ENCODE measurements at regions not wholly inside any gene's neighbourhood (a gene's known extent, or its start where the extent isn't known, plus 50 kb on each side); places are given as distances from the start of the nearest gene placed in this dataset.

GRCh38 chr3:148102156-148102555, 595.5 kb upstream of the AGTR1 start:
- TF ChIP-seq POLR2AphosphoS5 (IDR thresholded peaks at IDR 0.05) (no peak), EZH2 (IDR thresholded peaks at IDR 0.05; ENCODE audit: borderline replicate concordance, insufficient read depth, low read length, poor library complexity, severe bottlenecking) (no peak)
- TF ChIP-seq, protein P1, sequence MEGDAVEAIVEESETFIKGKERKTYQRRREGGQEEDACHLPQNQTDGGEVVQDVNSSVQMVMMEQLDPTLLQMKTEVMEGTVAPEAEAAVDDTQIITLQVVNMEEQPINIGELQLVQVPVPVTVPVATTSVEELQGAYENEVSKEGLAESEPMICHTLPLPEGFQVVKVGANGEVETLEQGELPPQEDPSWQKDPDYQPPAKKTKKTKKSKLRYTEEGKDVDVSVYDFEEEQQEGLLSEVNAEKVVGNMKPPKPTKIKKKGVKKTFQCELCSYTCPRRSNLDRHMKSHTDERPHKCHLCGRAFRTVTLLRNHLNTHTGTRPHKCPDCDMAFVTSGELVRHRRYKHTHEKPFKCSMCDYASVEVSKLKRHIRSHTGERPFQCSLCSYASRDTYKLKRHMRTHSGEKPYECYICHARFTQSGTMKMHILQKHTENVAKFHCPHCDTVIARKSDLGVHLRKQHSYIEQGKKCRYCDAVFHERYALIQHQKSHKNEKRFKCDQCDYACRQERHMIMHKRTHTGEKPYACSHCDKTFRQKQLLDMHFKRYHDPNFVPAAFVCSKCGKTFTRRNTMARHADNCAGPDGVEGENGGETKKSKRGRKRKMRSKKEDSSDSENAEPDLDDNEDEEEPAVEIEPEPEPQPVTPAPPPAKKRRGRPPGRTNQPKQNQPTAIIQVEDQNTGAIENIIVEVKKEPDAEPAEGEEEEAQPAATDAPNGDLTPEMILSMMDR (IDR thresholded peaks at IDR 0.05; ENCODE audit: poor library complexity, severe bottlenecking), result no peak
- TF ChIP-seq, protein P2, sequence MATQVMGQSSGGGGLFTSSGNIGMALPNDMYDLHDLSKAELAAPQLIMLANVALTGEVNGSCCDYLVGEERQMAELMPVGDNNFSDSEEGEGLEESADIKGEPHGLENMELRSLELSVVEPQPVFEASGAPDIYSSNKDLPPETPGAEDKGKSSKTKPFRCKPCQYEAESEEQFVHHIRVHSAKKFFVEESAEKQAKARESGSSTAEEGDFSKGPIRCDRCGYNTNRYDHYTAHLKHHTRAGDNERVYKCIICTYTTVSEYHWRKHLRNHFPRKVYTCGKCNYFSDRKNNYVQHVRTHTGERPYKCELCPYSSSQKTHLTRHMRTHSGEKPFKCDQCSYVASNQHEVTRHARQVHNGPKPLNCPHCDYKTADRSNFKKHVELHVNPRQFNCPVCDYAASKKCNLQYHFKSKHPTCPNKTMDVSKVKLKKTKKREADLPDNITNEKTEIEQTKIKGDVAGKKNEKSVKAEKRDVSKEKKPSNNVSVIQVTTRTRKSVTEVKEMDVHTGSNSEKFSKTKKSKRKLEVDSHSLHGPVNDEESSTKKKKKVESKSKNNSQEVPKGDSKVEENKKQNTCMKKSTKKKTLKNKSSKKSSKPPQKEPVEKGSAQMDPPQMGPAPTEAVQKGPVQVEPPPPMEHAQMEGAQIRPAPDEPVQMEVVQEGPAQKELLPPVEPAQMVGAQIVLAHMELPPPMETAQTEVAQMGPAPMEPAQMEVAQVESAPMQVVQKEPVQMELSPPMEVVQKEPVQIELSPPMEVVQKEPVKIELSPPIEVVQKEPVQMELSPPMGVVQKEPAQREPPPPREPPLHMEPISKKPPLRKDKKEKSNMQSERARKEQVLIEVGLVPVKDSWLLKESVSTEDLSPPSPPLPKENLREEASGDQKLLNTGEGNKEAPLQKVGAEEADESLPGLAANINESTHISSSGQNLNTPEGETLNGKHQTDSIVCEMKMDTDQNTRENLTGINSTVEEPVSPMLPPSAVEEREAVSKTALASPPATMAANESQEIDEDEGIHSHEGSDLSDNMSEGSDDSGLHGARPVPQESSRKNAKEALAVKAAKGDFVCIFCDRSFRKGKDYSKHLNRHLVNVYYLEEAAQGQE (IDR thresholded peaks at IDR 0.05; ENCODE audit: borderline replicate concordance), result no peak
